ENCODE measurements at regions not wholly inside any gene's neighbourhood (a gene's known extent, or its start where the extent isn't known, plus 50 kb on each side); places are given as distances from the start of the nearest gene placed in this dataset. TPM values are rescaled to one million over a fixed set of nuclear protein-coding genes. Genes with fewer than 3 reads are reported as not detected.

DNA sequence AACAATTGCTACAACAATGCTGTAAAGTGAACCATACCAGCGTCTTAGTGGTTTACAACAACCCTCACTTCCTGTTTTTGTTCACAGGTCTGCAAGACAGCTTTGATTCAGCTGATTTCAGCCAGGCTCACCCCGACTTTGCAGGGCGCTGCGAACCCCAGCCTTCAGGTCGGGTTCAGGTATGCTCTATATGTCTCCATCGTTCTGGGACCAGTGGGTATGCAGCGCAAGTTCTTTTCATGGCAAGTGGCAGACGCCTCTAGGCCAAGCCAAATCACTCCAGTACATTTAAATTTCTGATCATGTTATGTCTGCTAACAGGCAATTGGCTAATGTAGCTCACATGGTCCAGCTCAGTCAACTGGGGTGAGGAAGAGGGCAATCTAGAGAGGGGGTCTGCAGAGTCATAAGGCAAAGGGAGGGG, 52.4 kb upstream of the RGMA start:
- Histone ChIP-seq H3K23ac (ENCODE audit: low read length in 2 of 2) (no peak overlapping the region), H2AFZ (ENCODE audit: low read depth, low read length) (no peak overlapping the region), H3K27me3 (ENCODE audit: control insufficient read depth in 1 of 2, insufficient read depth in 1 of 2, low read length in 2 of 2) (no peaks in the 10 kb centered on the region), H3K27ac (ENCODE audit: low read length, poor library complexity, severe bottlenecking) (no peak overlapping the region), H2BK5ac (ENCODE audit: low read depth, low read length, poor library complexity, severe bottlenecking) (no peak overlapping the region), H2BK120ac (ENCODE audit: low read depth, low read length) (no peak overlapping the region), H3K4me3 (ENCODE audit: insufficient read depth in 1 of 2, low read depth in 1 of 2, low read length in 2 of 2) (no peak overlapping the region), H3K4me2 (ENCODE audit: low read length, poor library complexity, severe bottlenecking) (no peak overlapping the region), H2BK12ac (ENCODE audit: low read length in 2 of 2) (no peak overlapping the region), H2BK15ac (ENCODE audit: low read depth, poor library complexity, severe bottlenecking) (no peak overlapping the region), H3K4ac (ENCODE audit: low read depth in 1 of 2, low read length in 2 of 2) (no peak overlapping the region), H3K36me3 (ENCODE audit: control insufficient read depth in 1 of 2, insufficient read depth in 2 of 2, low read depth in 1 of 2, low read length in 2 of 2) (no peaks in the 10 kb centered on the region), H3K4me1 (ENCODE audit: control insufficient read depth, insufficient read depth, low read depth, low read length) (no peaks in the 10 kb centered on the region), H3K9ac (ENCODE audit: low read length) (no peak overlapping the region), H2AK5ac (ENCODE audit: low read length, severe bottlenecking) (no peak overlapping the region), H3K79me1 (replicated peaks; ENCODE audit: low read length, poor library complexity, severe bottlenecking) (no peaks in the 10 kb centered on the region), H3K14ac (ENCODE audit: low read length in 2 of 2) (no peak overlapping the region), H3K9me3 (ENCODE audit: control insufficient read depth, low read length) (no peaks in the 10 kb centered on the region), H3K18ac (ENCODE audit: low read depth in 1 of 2, low read length in 2 of 2) (no peak overlapping the region), H4K91ac (ENCODE audit: low read length) (no peak overlapping the region), H4K8ac (ENCODE audit: low read length) (no peak overlapping the region)
- WGBS = 66% methylated on average over 8 of the region's 8 CpGs
- no peak for DNase-seq

DNA sequence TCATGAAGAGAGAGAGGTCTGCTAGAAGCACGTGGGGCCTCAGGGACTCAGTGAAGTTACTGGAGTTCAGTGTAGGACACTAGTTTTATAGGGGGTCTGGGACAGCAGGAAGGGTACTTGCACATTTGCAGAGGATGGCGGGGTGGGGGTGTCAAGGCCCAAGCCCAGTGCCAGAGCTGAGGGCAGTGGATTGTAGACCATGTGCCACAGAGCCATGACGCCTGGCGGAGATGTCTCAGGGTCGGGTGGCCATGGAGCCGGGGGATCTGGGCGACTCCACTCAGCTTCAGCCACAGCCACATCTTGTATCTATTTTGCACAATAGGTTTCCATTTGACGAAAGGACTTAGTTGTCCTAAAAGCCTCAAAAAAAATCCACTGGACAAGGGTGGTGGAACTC, 50.4 kb upstream of the RGMA start:
- no peak overlapping the region for H2BK120ac ChIP-seq (ENCODE audit: low read depth, low read length)
- no peak overlapping the region for H2AK5ac ChIP-seq (ENCODE audit: low read length, severe bottlenecking)
- no peak overlapping the region for H3K4ac ChIP-seq (ENCODE audit: low read depth in 1 of 2, low read length in 2 of 2)
- H2BK12ac ChIP-seq (ENCODE audit: low read length in 2 of 2) = no peak overlapping the region
- no peak overlapping the region for H2AFZ ChIP-seq (ENCODE audit: low read depth, low read length)
- H4K91ac ChIP-seq (ENCODE audit: low read length) = no peak overlapping the region
- H3K4me3 ChIP-seq (ENCODE audit: insufficient read depth in 1 of 2, low read depth in 1 of 2, low read length in 2 of 2) = no peak overlapping the region
- H2BK15ac ChIP-seq (ENCODE audit: low read depth, poor library complexity, severe bottlenecking) = no peak overlapping the region
- H3K27me3 ChIP-seq (ENCODE audit: control insufficient read depth in 1 of 2, insufficient read depth in 1 of 2, low read length in 2 of 2) = no peaks in the 10 kb centered on the region
- no peak overlapping the region for H4K8ac ChIP-seq (ENCODE audit: low read length)
- no peak for DNase-seq
- no peak overlapping the region for H3K23ac ChIP-seq (ENCODE audit: low read length in 2 of 2)
- no peak overlapping the region for H3K27ac ChIP-seq (ENCODE audit: low read length, poor library complexity, severe bottlenecking)
- no peaks in the 10 kb centered on the region for H3K9me3 ChIP-seq (ENCODE audit: control insufficient read depth, low read length)
- H2BK5ac ChIP-seq (ENCODE audit: low read depth, low read length, poor library complexity, severe bottlenecking) = no peak overlapping the region
- no peaks in the 10 kb centered on the region for H3K4me1 ChIP-seq (ENCODE audit: control insufficient read depth, insufficient read depth, low read depth, low read length)
- no peak overlapping the region for H3K4me2 ChIP-seq (ENCODE audit: low read length, poor library complexity, severe bottlenecking)
- H3K79me1 ChIP-seq (replicated peaks; ENCODE audit: low read length, poor library complexity, severe bottlenecking) = no peaks in the 10 kb centered on the region
- H3K36me3 ChIP-seq (ENCODE audit: control insufficient read depth in 1 of 2, insufficient read depth in 2 of 2, low read depth in 1 of 2, low read length in 2 of 2) = no peaks in the 10 kb centered on the region
- H3K14ac ChIP-seq (ENCODE audit: low read length in 2 of 2) = no peak overlapping the region
- H3K9ac ChIP-seq (ENCODE audit: low read length) = no peak overlapping the region
- no peak overlapping the region for H3K18ac ChIP-seq (ENCODE audit: low read depth in 1 of 2, low read length in 2 of 2)
- WGBS = 75% methylated on average over 8 of the region's 8 CpGs

DNA sequence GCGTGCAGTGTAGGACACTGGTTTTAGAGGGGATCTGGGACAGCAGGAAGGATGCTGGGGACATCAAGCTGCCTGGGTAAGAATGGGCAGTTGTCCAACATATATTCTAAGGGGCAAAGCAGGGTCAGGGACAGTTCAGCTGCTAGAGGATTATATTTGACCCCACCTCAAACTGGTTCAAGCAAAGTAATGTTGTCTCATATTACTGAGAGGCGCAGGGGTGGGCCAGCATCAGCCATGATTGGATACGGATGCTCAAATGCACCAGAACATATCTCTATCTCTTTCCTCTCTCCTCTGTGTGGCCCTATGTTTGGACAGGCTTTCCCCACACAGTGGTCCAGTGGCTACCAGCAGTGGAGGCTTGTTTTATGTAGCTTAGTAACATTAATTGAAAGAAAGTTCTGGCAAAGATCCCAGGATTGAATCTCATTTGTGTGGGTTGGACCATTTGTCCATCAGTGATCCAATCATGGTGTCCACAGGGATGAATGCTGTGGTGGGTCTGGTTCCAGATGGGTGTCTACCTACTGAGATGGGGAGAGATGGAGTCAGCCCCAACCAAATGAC, 49.8 kb upstream of the RGMA start:
- Histone ChIP-seq H3K27ac (ENCODE audit: low read length, poor library complexity, severe bottlenecking) (no peak overlapping the region), H4K8ac (ENCODE audit: low read length) (no peak overlapping the region), H3K14ac (ENCODE audit: low read length in 2 of 2) (no peak overlapping the region), H3K27me3 (ENCODE audit: control insufficient read depth in 1 of 2, insufficient read depth in 1 of 2, low read length in 2 of 2) (no peaks in the 10 kb centered on the region), H4K91ac (ENCODE audit: low read length) (no peak overlapping the region), H2AFZ (ENCODE audit: low read depth, low read length) (no peak overlapping the region), H3K9ac (ENCODE audit: low read length) (no peak overlapping the region), H3K4me2 (ENCODE audit: low read length, poor library complexity, severe bottlenecking) (no peak overlapping the region), H2AK5ac (ENCODE audit: low read length, severe bottlenecking) (no peak overlapping the region), H2BK120ac (ENCODE audit: low read depth, low read length) (no peak overlapping the region), H2BK15ac (ENCODE audit: low read depth, poor library complexity, severe bottlenecking) (no peak overlapping the region), H3K9me3 (ENCODE audit: control insufficient read depth, low read length) (no peaks in the 10 kb centered on the region), H2BK5ac (ENCODE audit: low read depth, low read length, poor library complexity, severe bottlenecking) (no peak overlapping the region), H3K23ac (ENCODE audit: low read length in 2 of 2) (no peak overlapping the region), H3K4me3 (ENCODE audit: insufficient read depth in 1 of 2, low read depth in 1 of 2, low read length in 2 of 2) (no peak overlapping the region), H2BK12ac (ENCODE audit: low read length in 2 of 2) (no peak overlapping the region), H3K36me3 (ENCODE audit: control insufficient read depth in 1 of 2, insufficient read depth in 2 of 2, low read depth in 1 of 2, low read length in 2 of 2) (no peaks in the 10 kb centered on the region), H3K18ac (ENCODE audit: low read depth in 1 of 2, low read length in 2 of 2) (no peak overlapping the region), H3K4ac (ENCODE audit: low read depth in 1 of 2, low read length in 2 of 2) (no peak overlapping the region), H3K4me1 (ENCODE audit: control insufficient read depth, insufficient read depth, low read depth, low read length) (no peaks in the 10 kb centered on the region), H3K79me1 (replicated peaks; ENCODE audit: low read length, poor library complexity, severe bottlenecking) (no peaks in the 10 kb centered on the region)
- no peak for DNase-seq
- 83% methylated on average over 3 of the region's 3 CpGs for WGBS

Small RNA genes lying in the stretch of these regions (small RNA-seq; reads per million reads assigned to genes)
- not detected for gene AC103996.1 (ENCODE audit: low read depth)
- not detected for gene AC112693.2 (ENCODE audit: low read depth)
